Gastrocnemius medialis (tissue), 4 donors: ENCODE measurements at regions not wholly inside any gene's neighbourhood (a gene's known extent, or its start where the extent isn't known, plus 50 kb on each side); places are given as distances from the start of the nearest gene placed in this dataset.

Source experiments
- ATAC-seq, 2 donors: fragments of 150-250 bp; one replicate each; pipeline ENCODE4 v1.9.1; 2016
- DNase-seq, 2 donors: peaks; one replicate each; pipeline ENCODE4 v3.0.0-alpha.2; 2019
- H3K27ac ChIP-seq, 4 donors: fragments of 200-600 bp; sonication (generic); 1 replicate in 1 of 4; 2 replicates in 3 of 4; pipeline ENCODE4 v1.5.1; 2016 to 2018; ENCODE audit warnings: mild to moderate bottlenecking in 2 of 4, moderate library complexity in 1 of 4
- H3K27me3 ChIP-seq, 3 donors: fragments of 200-600 bp; sonication (generic) in 2 of 3; 1 replicate in 1 of 3; 2 replicates in 2 of 3; pipeline versions ENCODE4 v1.5.1 to v1.6.0; 2016 to 2019; ENCODE audit warnings: mild to moderate bottlenecking in 1 of 3, moderate library complexity in 1 of 3
- H3K36me3 ChIP-seq, 2 donors: fragments of 200-600 bp; sonication (generic) in 1 of 2; one replicate each; pipeline ENCODE4 v1.5.1; 2017 to 2018
- H3K4me1 ChIP-seq, 2 donors: fragments of 200-600 bp; sonication (generic) in 1 of 2; one replicate each; pipeline ENCODE4 v1.5.1; 2016 to 2017; ENCODE audit warnings: mild to moderate bottlenecking in 2 of 2
- H3K4me3 ChIP-seq, 4 donors: fragments of 200-600 bp; sonication (generic) in 3 of 4; 1 replicate in 1 of 4; 2 replicates in 3 of 4; pipeline ENCODE4 v1.5.1; 2016 to 2019; ENCODE audit warnings: mild to moderate bottlenecking in 2 of 4
- H3K9me3 ChIP-seq, 3 donors: fragments of 200-600 bp; sonication (generic) in 2 of 3; 1 replicate in 1 of 3; 2 replicates in 2 of 3; pipeline ENCODE4 v1.5.1; 2016 to 2019
- CTCF ChIP-seq, 5 experiments: fragments of 450-650 bp in 3 of 5; fragments of 200-600 bp in 2 of 5; sonication (generic) in 2 of 5; IDR thresholded peaks in 4 of 5; conservative IDR thresholded peaks in 1 of 5; 1 replicate in 4 of 5; 2 replicates in 1 of 5; pipeline ENCODE4 v1.5.1; 2016 to 2019; ENCODE audit warnings: antibody characterized with exemption in 5 of 5, mild to moderate bottlenecking in 3 of 5, moderate library complexity in 3 of 5
- POLR2A ChIP-seq, 2 donors: fragments of 450-650 bp; IDR thresholded peaks; one replicate each; pipeline ENCODE4 v1.6.1; 2017; ENCODE audit warnings: antibody characterized with exemption in 2 of 2, mild to moderate bottlenecking in 2 of 2, moderate library complexity in 2 of 2
- in situ Hi-C, 4 donors: fragments of 200-750 bp; cut with MboI; loops; one replicate each; pipeline versions ENCODE4 v1.15.0 to v1.8.0; 2017; ENCODE audit warnings: low sequenced_read_pairs in 4 of 4
- intact Hi-C: fragments of 100-400 bp; cut with DNase I; formaldehyde crosslinking; loops from one replicate; pipeline ENCODE4 v1.15.1; 2023; ENCODE audit warnings: low total_unique reads

DNA sequence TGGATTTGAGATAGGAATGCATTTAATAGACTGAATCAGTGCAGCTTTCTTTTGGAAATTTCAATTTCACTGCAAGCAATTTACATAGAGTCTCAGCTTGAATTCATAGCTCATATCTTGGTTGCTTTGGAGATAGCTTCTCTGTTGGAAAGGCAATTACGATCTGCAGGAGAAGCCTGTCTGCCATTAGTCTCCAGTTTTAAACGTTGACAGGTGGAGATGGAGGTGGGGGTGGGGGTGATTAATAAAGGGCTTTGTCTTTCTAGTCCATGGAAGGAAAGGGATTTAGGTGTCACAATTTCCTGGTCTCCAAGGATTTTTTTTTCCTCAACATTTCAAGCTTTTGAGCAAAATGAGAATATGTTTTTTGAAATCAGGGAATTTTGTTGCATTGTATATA, 184.7 kb downstream of the CARTPT start:
- Histone ChIP-seq H3K9me3 (no peaks in the 10 kb centered on the region), H3K4me3 (no peak overlapping the region), H3K4me1 (no peaks in the 10 kb centered on the region), H3K36me3 (no peaks in the 10 kb centered on the region), H3K27me3 (no peaks in the 10 kb centered on the region), H3K27ac (no peak overlapping the region)
- ATAC-seq (no peak), DNase-seq (no peak)
- TF ChIP-seq POLR2A (IDR thresholded peaks at IDR 0.05), result no peak
- no peak for TF ChIP-seq CTCF (IDR thresholded peaks at IDR 0.05 in 4 of 5, conservative IDR thresholded peaks at IDR 0.05 in 1 of 5)
- intact Hi-C loops (no loop called here), in situ Hi-C loops (no loop called here)

DNA sequence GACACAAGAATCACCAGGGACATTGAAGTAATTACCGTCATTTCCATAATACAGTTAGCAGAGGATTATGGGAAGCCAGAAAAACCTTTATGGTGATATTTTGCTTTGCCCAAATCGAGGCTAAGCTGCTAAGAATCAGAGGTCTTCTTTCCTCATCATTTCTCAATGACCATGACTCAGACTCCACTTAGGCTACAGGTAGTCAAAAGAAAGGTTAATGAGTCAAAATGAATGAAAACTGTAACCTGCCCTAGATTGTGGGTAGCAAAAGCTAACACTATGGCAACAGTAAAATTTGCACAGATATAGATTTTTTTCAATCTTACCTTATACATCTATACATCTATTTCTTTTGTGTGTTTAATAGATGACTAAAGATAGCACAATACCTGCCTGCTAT, 185.8 kb downstream of the CARTPT start:
- no peak for DNase-seq
- intact Hi-C loops, result no loop called here

GRCh38 chr5:71905834-71906711, 187.0 kb downstream of the CARTPT start:
- H3K27ac ChIP-seq, result no peak overlapping the region
- DNase-seq (no peak), ATAC-seq (no peak)
- no peak overlapping the region for H3K4me3 ChIP-seq
- in situ Hi-C loops (no loop called here), intact Hi-C loops (no loop called here)
- no peaks in the 10 kb centered on the region for H3K27me3 ChIP-seq
- H3K36me3 ChIP-seq, result no peaks in the 10 kb centered on the region
- TF ChIP-seq CTCF (IDR thresholded peaks at IDR 0.05 in 4 of 5, conservative IDR thresholded peaks at IDR 0.05 in 1 of 5) (no peak), POLR2A (IDR thresholded peaks at IDR 0.05) (no peak)
- H3K4me1 ChIP-seq, result no peaks in the 10 kb centered on the region
- H3K9me3 ChIP-seq, result no peaks in the 10 kb centered on the region

More for the DNA sequence above, 185.8 kb downstream of the CARTPT start:
- TF ChIP-seq POLR2A (IDR thresholded peaks at IDR 0.05) (no peak), CTCF (IDR thresholded peaks at IDR 0.05 in 4 of 5, conservative IDR thresholded peaks at IDR 0.05 in 1 of 5) (no peak)
- in situ Hi-C loops, result no loop called here
- Histone ChIP-seq H3K36me3 (no peaks in the 10 kb centered on the region), H3K9me3 (no peaks in the 10 kb centered on the region), H3K4me1 (no peaks in the 10 kb centered on the region), H3K27ac (no peak overlapping the region), H3K4me3 (no peak overlapping the region), H3K27me3 (no peaks in the 10 kb centered on the region)
- ATAC-seq, result no peak

DNA sequence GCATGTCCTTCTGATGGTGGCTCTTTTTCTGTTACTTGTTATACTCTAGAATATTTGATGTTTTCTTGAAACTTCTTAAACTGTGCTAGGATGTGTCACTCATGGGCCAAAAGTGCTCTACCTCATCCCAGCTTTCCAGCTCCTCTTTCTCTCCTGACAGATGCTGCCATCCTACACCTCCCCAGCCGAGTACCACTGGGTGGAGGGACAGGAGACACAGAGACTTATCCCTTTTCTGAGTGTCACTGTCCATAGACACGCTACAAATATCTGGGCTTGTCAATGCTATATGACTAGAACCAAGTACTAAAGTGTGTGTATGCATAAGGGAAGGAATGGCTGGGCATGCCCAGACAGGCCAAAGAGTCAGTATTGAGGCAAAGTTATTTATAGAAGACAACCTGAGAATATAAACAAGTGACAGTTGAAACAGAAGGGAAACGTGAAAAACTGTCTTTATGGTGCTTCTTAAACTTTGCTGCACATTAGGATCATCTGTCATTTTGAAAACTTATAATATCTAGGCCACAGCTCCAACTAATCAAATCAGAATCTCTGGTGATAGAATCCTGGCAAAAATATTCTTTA, 188.0 kb downstream of the CARTPT start:
- DNase-seq (no peak), ATAC-seq (no peak)
- Histone ChIP-seq H3K36me3 (no peaks in the 10 kb centered on the region), H3K27me3 (no peaks in the 10 kb centered on the region), H3K4me1 (no peaks in the 10 kb centered on the region), H3K4me3 (no peak overlapping the region), H3K9me3 (no peaks in the 10 kb centered on the region), H3K27ac (no peak overlapping the region)
- in situ Hi-C loops, result no loop called here
- no peak for TF ChIP-seq CTCF (IDR thresholded peaks at IDR 0.05 in 4 of 5, conservative IDR thresholded peaks at IDR 0.05 in 1 of 5)
- no peak for TF ChIP-seq POLR2A (IDR thresholded peaks at IDR 0.05)
- intact Hi-C loops, result no loop called here
